Inflammatory macrophage (primary cell): ENCODE measurements at regions not wholly inside any gene's neighbourhood (a gene's known extent, or its start where the extent isn't known, plus 50 kb on each side); places are given as distances from the start of the nearest gene placed in this dataset.
A peak's percentile ranks its signal among the peaks of the same experiment; 100 is the strongest.
"Not testable (repeated sequence)": the region's sequence is repeated elsewhere in the genome, so short reads cannot be mapped to it uniquely, and the experiment has no call there.

Source experiments
- DNase-seq, 2 donors: peaks; one replicate each; pipeline ENCODE4 v3.0.0-alpha.2; 2020 to 2022

- DNase-seq, result no peak
These were observed 189.6 kb upstream of the PTGFR start for GRCh38 chr1:78301141-78301540.

GRCh38 chr1:78303620-78304019, 187.2 kb upstream of the PTGFR start:
- no peak for DNase-seq

GRCh38 chr1:78304341-78304740, 186.4 kb upstream of the PTGFR start:
- DNase-seq, result no peak

GRCh38 chr1:78304761-78305160, 186.0 kb upstream of the PTGFR start:
- no peak for DNase-seq

- not testable (repeated sequence) for DNase-seq
These were observed 180.5 kb upstream of the PTGFR start for GRCh38 chr1:78310261-78310660.

- no peak for DNase-seq
These were observed 172.8 kb upstream of the PTGFR start for GRCh38 chr1:78318011-78318410.

GRCh38 chr1:78319603-78320002, 171.2 kb upstream of the PTGFR start:
- DNase-seq, result no peak

- no peak for DNase-seq
These were observed 167.7 kb upstream of the PTGFR start for GRCh38 chr1:78322928-78323680.

GRCh38 chr1:78325293-78325692, 165.5 kb upstream of the PTGFR start:
- DNase-seq, result no peak

- no peak for DNase-seq
These were observed 161.3 kb upstream of the PTGFR start for GRCh38 chr1:78329475-78329874.

GRCh38 chr1:78331799-78332198, 159.0 kb upstream of the PTGFR start:
- DNase-seq, result no peak

GRCh38 chr1:78333502-78333901, 157.3 kb upstream of the PTGFR start:
- DNase-seq, result peak in 1 of 2 donors; percentile 5

- DNase-seq, result no peak
These were observed 156.7 kb upstream of the PTGFR start for GRCh38 chr1:78334114-78334513.

- DNase-seq, result no peak
These were observed 155.8 kb upstream of the PTGFR start for GRCh38 chr1:78334952-78335351.

GRCh38 chr1:78336751-78337150, 154.0 kb upstream of the PTGFR start:
- not testable (repeated sequence) for DNase-seq

GRCh38 chr1:78339490-78339889, 151.3 kb upstream of the PTGFR start:
- no peak for DNase-seq

- no peak for DNase-seq
These were observed 150.8 kb upstream of the PTGFR start for GRCh38 chr1:78340006-78340405.

GRCh38 chr1:78348496-78349284, 142.1 kb upstream of the PTGFR start:
- DNase-seq, result no peak

- no peak for DNase-seq
These were observed 139.1 kb upstream of the PTGFR start for GRCh38 chr1:78351551-78352216.

GRCh38 chr1:78355656-78356055, 135.1 kb upstream of the PTGFR start:
- DNase-seq, result no peak

- DNase-seq, result no peak
These were observed 132.6 kb upstream of the PTGFR start for GRCh38 chr1:78358165-78358564.

- DNase-seq, result no peak
These were observed 131.1 kb upstream of the PTGFR start for GRCh38 chr1:78359666-78360065.

GRCh38 chr1:78360584-78360983, 130.2 kb upstream of the PTGFR start:
- DNase-seq, result no peak

GRCh38 chr1:78367700-78368099, 123.1 kb upstream of the PTGFR start:
- DNase-seq, result no peak
